Osteoblast (primary cell): ENCODE measurements at regions not wholly inside any gene's neighbourhood (a gene's known extent, or its start where the extent isn't known, plus 50 kb on each side); places are given as distances from the start of the nearest gene placed in this dataset.

ENCODE experiments used
- DNase-seq: peaks from one replicate; pipeline ENCODE4 v3.0.0; 2011; ENCODE audit warnings: low spot score, mixed read lengths; ENCODE audit not compliant: insufficient read length; ENCODE audit errors: missing footprints
- H2AFZ ChIP-seq: 2 replicates; pipeline ENCODE4 v1.6.0; 2011; ENCODE audit warnings: mild to moderate bottlenecking, low read length
- H3K27ac ChIP-seq: 2 replicates; pipeline ENCODE4 v1.5.1; 2011; ENCODE audit warnings: mild to moderate bottlenecking, low read depth, low read length, moderate library complexity
- H3K27me3 ChIP-seq: 2 replicates; pipeline ENCODE4 v1.6.0; 2012; ENCODE audit warnings: mild to moderate bottlenecking, control low read depth, inconsistent platforms, low read length, moderate library complexity; ENCODE audit not compliant: insufficient read depth
- H3K36me3 ChIP-seq: 2 replicates; pipeline ENCODE4 v1.5.1; 2011; ENCODE audit warnings: mild to moderate bottlenecking, low read length, control low read depth, moderate library complexity; ENCODE audit not compliant: insufficient read depth
- H3K4me1 ChIP-seq: 2 replicates; pipeline ENCODE4 v1.5.1; 2011; ENCODE audit warnings: mild to moderate bottlenecking, low read length, control low read depth, moderate library complexity; ENCODE audit not compliant: insufficient read depth
- H3K4me2 ChIP-seq: 2 replicates; pipeline ENCODE4 v1.6.0; 2011; ENCODE audit warnings: mild to moderate bottlenecking, low read length; ENCODE audit not compliant: insufficient read depth
- H3K4me3 ChIP-seq: fragments of 200-600 bp; sonication (generic); 3 replicates; pipeline ENCODE4 v1.5.1; 2012; ENCODE audit warnings: mild to moderate bottlenecking, low read length, inconsistent platforms; ENCODE audit not compliant: insufficient read depth
- H3K79me2 ChIP-seq: 2 replicates; pipeline ENCODE4 v1.6.0; 2012; ENCODE audit warnings: mild to moderate bottlenecking, low read length, control low read depth, inconsistent platforms; ENCODE audit not compliant: insufficient read depth
- H3K9me3 ChIP-seq: 2 replicates; pipeline ENCODE4 v1.5.1; 2011; ENCODE audit warnings: low read depth, low read length, control low read depth
- H4K20me1 ChIP-seq: 2 replicates; pipeline ENCODE4 v1.6.0; 2012; ENCODE audit warnings: mild to moderate bottlenecking, low read length, control low read depth; ENCODE audit not compliant: insufficient read depth
- CTCF ChIP-seq: IDR thresholded peaks from 2 replicates; pipeline ENCODE4 v1.5.1; 2011; ENCODE audit warnings: mild to moderate bottlenecking, low read depth, low read length, moderate library complexity; ENCODE audit errors: extremely low read depth

GRCh38 chr10:125396676-125397075 is 236.3 kb upstream of the CTBP2 start:
- H3K79me2 ChIP-seq = no peaks in the 10 kb centered on the region
- no peak overlapping the region for H3K4me3 ChIP-seq
- no peak overlapping the region for H3K27ac ChIP-seq
- no peak for DNase-seq
- peaks cover 14% of the 10 kb centered on the region for H3K27me3 ChIP-seq
- H3K4me1 ChIP-seq = no peaks in the 10 kb centered on the region
- H2AFZ ChIP-seq = no peak overlapping the region
- no peaks in the 10 kb centered on the region for H3K9me3 ChIP-seq
- no peaks in the 10 kb centered on the region for H3K36me3 ChIP-seq
- TF ChIP-seq CTCF = no peak
- H3K4me2 ChIP-seq = no peak overlapping the region
- no peaks in the 10 kb centered on the region for H4K20me1 ChIP-seq

- Histone ChIP-seq H3K27me3 (no peaks in the 10 kb centered on the region), H3K36me3 (no peaks in the 10 kb centered on the region), H3K79me2 (no peaks in the 10 kb centered on the region), H3K4me1 (no peaks in the 10 kb centered on the region), H3K27ac (no peak overlapping the region), H4K20me1 (no peaks in the 10 kb centered on the region), H3K4me3 (no peak overlapping the region), H3K4me2 (no peak overlapping the region), H2AFZ (no peak overlapping the region), H3K9me3 (no peaks in the 10 kb centered on the region)
- no peak for TF ChIP-seq CTCF
- DNase-seq = no peak
Measured at GRCh38 chr10:125392609-125393008, 232.2 kb upstream of the CTBP2 start.

- Histone ChIP-seq H3K36me3 (no peaks in the 10 kb centered on the region), H3K4me2 (no peak overlapping the region), H3K79me2 (no peaks in the 10 kb centered on the region), H3K27ac (no peak overlapping the region), H4K20me1 (no peaks in the 10 kb centered on the region), H2AFZ (no peak overlapping the region), H3K4me3 (no peak overlapping the region), H3K9me3 (no peaks in the 10 kb centered on the region), H3K27me3 (no peaks in the 10 kb centered on the region), H3K4me1 (no peaks in the 10 kb centered on the region)
- DNase-seq = no peak
- no peak for TF ChIP-seq CTCF
Measured at GRCh38 chr10:125392154-125392553, 231.8 kb upstream of the CTBP2 start.

- Histone ChIP-seq H2AFZ (no peak overlapping the region), H3K9me3 (no peaks in the 10 kb centered on the region), H3K36me3 (no peaks in the 10 kb centered on the region), H3K27ac (no peak overlapping the region), H3K79me2 (no peaks in the 10 kb centered on the region), H3K27me3 (no peaks in the 10 kb centered on the region), H4K20me1 (no peaks in the 10 kb centered on the region), H3K4me3 (no peak overlapping the region), H3K4me2 (no peak overlapping the region), H3K4me1 (no peaks in the 10 kb centered on the region)
- DNase-seq = no peak
- TF ChIP-seq CTCF = no peak
Measured at GRCh38 chr10:125389648-125390047, 229.3 kb upstream of the CTBP2 start.
